Uterus (tissue), 3 donors: ENCODE measurements at regions not wholly inside any gene's neighbourhood (a gene's known extent, or its start where the extent isn't known, plus 50 kb on each side); places are given as distances from the start of the nearest gene placed in this dataset.

Experiments used
- DNase-seq, 2 donors: peaks; one replicate each; pipeline ENCODE4 v3.0.0-alpha.2; 2019 to 2020
- H3K27ac ChIP-seq, 2 donors: fragments of 200-600 bp; sonication (generic); 1 replicate in 1 of 2; 2 replicates in 1 of 2; pipeline ENCODE4 v1.5.1; 2016 to 2018
- H3K27me3 ChIP-seq, 2 donors: fragments of 200-600 bp; sonication (generic); one replicate each; pipeline ENCODE4 v1.5.1; 2018 to 2019; ENCODE audit warnings: control low read depth in 1 of 2
- H3K36me3 ChIP-seq, 2 donors: fragments of 200-600 bp; sonication (generic); one replicate each; pipeline ENCODE4 v1.5.1; 2019; ENCODE audit warnings: control low read depth in 1 of 2
- H3K4me1 ChIP-seq, 2 donors: fragments of 200-600 bp; sonication (generic); one replicate each; pipeline ENCODE4 v1.5.1; 2018 to 2019; ENCODE audit warnings: control low read depth in 1 of 2
- H3K4me3 ChIP-seq, 2 donors: fragments of 200-600 bp; sonication (generic); 1 replicate in 1 of 2; 2 replicates in 1 of 2; pipeline ENCODE4 v1.5.1; 2018 to 2019; ENCODE audit warnings: mild to moderate bottlenecking in 1 of 2
- H3K9me3 ChIP-seq, 2 donors: fragments of 200-600 bp; sonication (generic); one replicate each; pipeline ENCODE4 v1.5.1; 2019; ENCODE audit warnings: control low read depth in 1 of 2
- POLR2A ChIP-seq, 2 donors: fragments of 450-650 bp; IDR thresholded peaks; one replicate each; pipeline ENCODE4 v1.6.1; 2016; ENCODE audit warnings: antibody characterized with exemption in 2 of 2, mild to moderate bottlenecking in 1 of 2, moderate library complexity in 1 of 2
- intact Hi-C: fragments of 100-400 bp; cut with DNase I; formaldehyde crosslinking; loops from one replicate; pipeline ENCODE4 v1.15.1; 2023; ENCODE audit warnings: low total_unique reads
- TF ChIP-seq, protein P1 (sequence below), 4 experiments: fragments of 200-600 bp in 2 of 4; fragments of 450-650 bp in 2 of 4; sonication (generic) in 2 of 4; IDR thresholded peaks; one replicate each; pipeline ENCODE4 v1.5.1; 2016 to 2019; ENCODE audit warnings: antibody characterized with exemption in 4 of 4, mild to moderate bottlenecking in 2 of 4, moderate library complexity in 1 of 4
- donor health status: DM: yes; HTN: yes; CAD: no.

DNA sequence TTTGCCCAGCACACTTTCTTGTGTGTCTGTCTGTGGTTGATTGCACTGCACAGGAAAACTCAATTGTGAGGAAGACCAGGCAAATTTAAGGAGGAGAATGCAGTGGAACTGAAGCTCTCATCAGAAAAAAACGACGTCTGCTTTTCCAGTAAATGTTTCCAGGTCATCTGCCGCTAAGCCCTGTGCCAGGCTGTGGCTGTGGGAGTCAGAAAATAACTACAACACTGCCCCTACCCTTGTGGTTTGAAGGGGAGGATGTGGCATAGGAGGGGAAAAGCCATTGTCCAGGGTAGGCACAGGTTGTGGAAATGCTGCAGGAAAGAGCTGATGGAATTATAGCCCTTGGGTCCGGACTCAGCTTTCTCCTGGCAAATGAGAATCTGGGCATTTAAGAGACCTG, 259.7 kb upstream of the TMEM132C start:
- Histone ChIP-seq H3K27ac (no peak overlapping the region), H3K4me1 (no peaks in the 10 kb centered on the region), H3K27me3 (no peaks in the 10 kb centered on the region), H3K9me3 (no peaks in the 10 kb centered on the region), H3K4me3 (no peak overlapping the region), H3K36me3 (no peaks in the 10 kb centered on the region)
- DNase-seq, result no peak
- intact Hi-C loops, result no loop called here
- no peak for TF ChIP-seq POLR2A (IDR thresholded peaks at IDR 0.05)
- TF ChIP-seq, protein P1, sequence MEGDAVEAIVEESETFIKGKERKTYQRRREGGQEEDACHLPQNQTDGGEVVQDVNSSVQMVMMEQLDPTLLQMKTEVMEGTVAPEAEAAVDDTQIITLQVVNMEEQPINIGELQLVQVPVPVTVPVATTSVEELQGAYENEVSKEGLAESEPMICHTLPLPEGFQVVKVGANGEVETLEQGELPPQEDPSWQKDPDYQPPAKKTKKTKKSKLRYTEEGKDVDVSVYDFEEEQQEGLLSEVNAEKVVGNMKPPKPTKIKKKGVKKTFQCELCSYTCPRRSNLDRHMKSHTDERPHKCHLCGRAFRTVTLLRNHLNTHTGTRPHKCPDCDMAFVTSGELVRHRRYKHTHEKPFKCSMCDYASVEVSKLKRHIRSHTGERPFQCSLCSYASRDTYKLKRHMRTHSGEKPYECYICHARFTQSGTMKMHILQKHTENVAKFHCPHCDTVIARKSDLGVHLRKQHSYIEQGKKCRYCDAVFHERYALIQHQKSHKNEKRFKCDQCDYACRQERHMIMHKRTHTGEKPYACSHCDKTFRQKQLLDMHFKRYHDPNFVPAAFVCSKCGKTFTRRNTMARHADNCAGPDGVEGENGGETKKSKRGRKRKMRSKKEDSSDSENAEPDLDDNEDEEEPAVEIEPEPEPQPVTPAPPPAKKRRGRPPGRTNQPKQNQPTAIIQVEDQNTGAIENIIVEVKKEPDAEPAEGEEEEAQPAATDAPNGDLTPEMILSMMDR (IDR thresholded peaks at IDR 0.05), result no peak

- H3K27me3 ChIP-seq, result no peaks in the 10 kb centered on the region
- no peaks in the 10 kb centered on the region for H3K36me3 ChIP-seq
- no peaks in the 10 kb centered on the region for H3K4me1 ChIP-seq
- no peaks in the 10 kb centered on the region for H3K9me3 ChIP-seq
- intact Hi-C loops, result no loop called here
- TF ChIP-seq, protein P1 (IDR thresholded peaks at IDR 0.05), result no peak
- no peak for TF ChIP-seq POLR2A (IDR thresholded peaks at IDR 0.05)
- no peak for DNase-seq
- no peak overlapping the region for H3K27ac ChIP-seq
- H3K4me3 ChIP-seq, result no peak overlapping the region
Observed at GRCh38 chr12:128008341-128008740, 258.6 kb upstream of the TMEM132C start.

GRCh38 chr12:128009108-128009507, 257.9 kb upstream of the TMEM132C start:
- Histone ChIP-seq H3K27me3 (no peaks in the 10 kb centered on the region), H3K4me1 (no peaks in the 10 kb centered on the region), H3K9me3 (no peaks in the 10 kb centered on the region), H3K36me3 (no peaks in the 10 kb centered on the region), H3K4me3 (no peak overlapping the region), H3K27ac (no peak overlapping the region)
- intact Hi-C loops, result no loop called here
- DNase-seq, result no peak
- no peak for TF ChIP-seq POLR2A (IDR thresholded peaks at IDR 0.05)
- TF ChIP-seq, protein P1 (IDR thresholded peaks at IDR 0.05), result no peak

DNA sequence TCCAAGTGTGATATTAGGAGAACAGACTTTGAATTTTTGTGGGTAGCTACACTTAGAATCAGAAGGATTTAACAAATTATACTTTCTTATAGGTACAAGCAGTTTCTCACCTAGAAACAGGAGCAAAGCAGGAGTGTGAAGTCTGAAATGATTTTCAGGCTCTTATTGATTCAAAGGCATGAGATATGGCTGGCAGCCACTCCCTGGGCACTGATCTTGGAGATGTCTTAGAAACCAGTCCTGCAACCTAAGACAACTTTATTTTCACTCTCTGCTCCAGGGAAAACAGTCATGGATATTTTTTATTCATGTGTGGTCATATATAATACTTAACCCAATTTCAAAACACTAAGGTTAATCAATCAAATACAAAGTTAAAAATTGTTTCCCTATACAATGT, 254.9 kb upstream of the TMEM132C start:
- H3K4me1 ChIP-seq, result no peaks in the 10 kb centered on the region
- H3K36me3 ChIP-seq, result no peaks in the 10 kb centered on the region
- no peak overlapping the region for H3K27ac ChIP-seq
- no peaks in the 10 kb centered on the region for H3K27me3 ChIP-seq
- H3K9me3 ChIP-seq, result no peaks in the 10 kb centered on the region
- no peak for DNase-seq
- no peak overlapping the region for H3K4me3 ChIP-seq
- TF ChIP-seq POLR2A (IDR thresholded peaks at IDR 0.05), result no peak
- TF ChIP-seq, protein P1 (IDR thresholded peaks at IDR 0.05), result no peak
- intact Hi-C loops, result no loop called here

DNA sequence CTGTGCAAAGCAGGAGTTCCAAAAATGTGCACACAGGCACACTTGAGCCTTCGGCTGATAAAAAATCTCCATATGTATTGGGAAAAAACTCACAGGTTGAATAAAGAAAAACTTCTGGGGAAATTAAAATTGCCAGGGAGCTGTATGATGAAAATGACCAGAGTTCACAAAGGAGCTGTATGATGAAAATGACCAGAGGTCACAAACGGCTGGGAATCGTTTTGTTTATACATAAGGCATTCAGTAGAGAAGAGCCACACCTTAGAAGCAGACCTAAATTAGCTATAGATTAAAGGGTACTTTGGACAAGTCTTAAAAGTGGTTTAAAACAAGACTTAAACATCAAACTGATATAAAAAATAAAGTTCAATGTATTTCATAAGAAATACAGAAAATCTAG, 251.7 kb upstream of the TMEM132C start:
- TF ChIP-seq, protein P1 (IDR thresholded peaks at IDR 0.05), result no peak
- TF ChIP-seq POLR2A (IDR thresholded peaks at IDR 0.05), result no peak
- Histone ChIP-seq H3K36me3 (no peaks in the 10 kb centered on the region), H3K27me3 (no peaks in the 10 kb centered on the region), H3K4me1 (no peaks in the 10 kb centered on the region), H3K27ac (no peak overlapping the region), H3K4me3 (no peak overlapping the region), H3K9me3 (no peaks in the 10 kb centered on the region)
- DNase-seq, result no peak
- intact Hi-C loops, result no loop called here
